ENCODE measurements at regions not wholly inside any gene's neighbourhood (a gene's known extent, or its start where the extent isn't known, plus 50 kb on each side); places are given as distances from the start of the nearest gene placed in this dataset.
"Not testable (repeated sequence)": the region's sequence is repeated elsewhere in the genome, so short reads cannot be mapped to it uniquely, and the experiment has no call there.

GRCh38 chr6:81130061-81130460 is 622.4 kb downstream of the TENT5A start:
- no peaks in the 10 kb centered on the region for H3K4me1 Mint-ChIP-seq (ENCODE audit: low read depth)
- no peaks in the 10 kb centered on the region for H3K27me3 Mint-ChIP-seq (ENCODE audit: low read depth)
- no peak overlapping the region for H3K4me3 Mint-ChIP-seq (ENCODE audit: low read depth)
- intact Hi-C loops (cut with micrococcal nuclease), result no loop called here
- H3K27ac Mint-ChIP-seq, result no peak overlapping the region
- H3K36me3 Mint-ChIP-seq (ENCODE audit: low read depth), result no peaks in the 10 kb centered on the region
- DNase-seq (ENCODE audit: low spot score), result no peak
- H3K9me3 Mint-ChIP-seq, result peaks cover 4% of the 10 kb centered on the region

- intact Hi-C loops (cut with micrococcal nuclease), result no loop called here
- H3K27ac Mint-ChIP-seq, result no peak overlapping the region
- no peaks in the 10 kb centered on the region for H3K27me3 Mint-ChIP-seq (ENCODE audit: low read depth)
- no peaks in the 10 kb centered on the region for H3K36me3 Mint-ChIP-seq (ENCODE audit: low read depth)
- peaks cover 4% of the 10 kb centered on the region for H3K9me3 Mint-ChIP-seq
- no peak overlapping the region for H3K4me3 Mint-ChIP-seq (ENCODE audit: low read depth)
- H3K4me1 Mint-ChIP-seq (ENCODE audit: low read depth), result no peaks in the 10 kb centered on the region
- no peak for DNase-seq (ENCODE audit: low spot score)
These were observed 623.8 kb downstream of the TENT5A start for GRCh38 chr6:81128671-81129070.

DNA sequence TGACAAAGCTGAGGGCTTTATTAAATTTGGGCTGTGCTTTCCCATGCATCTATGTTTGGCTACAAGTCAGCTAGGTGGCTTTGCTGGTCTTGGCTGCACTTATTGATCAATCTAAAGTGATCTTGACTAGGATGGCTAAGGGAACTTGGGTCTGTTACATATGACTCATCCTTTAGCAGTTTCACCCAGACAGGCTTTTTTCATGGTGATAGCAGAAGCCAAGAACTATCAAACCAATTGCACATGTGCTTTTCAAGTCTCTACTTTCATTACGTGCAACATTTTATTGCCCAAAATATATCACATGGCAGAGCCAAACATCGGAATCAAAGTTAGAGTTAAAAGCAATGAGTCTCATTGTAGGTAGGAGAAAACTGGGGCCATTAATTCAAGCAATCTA is 626.3 kb downstream of the TENT5A start:
- H3K36me3 Mint-ChIP-seq (ENCODE audit: low read depth), result no peaks in the 10 kb centered on the region
- intact Hi-C loops (cut with micrococcal nuclease), result no loop called here
- no peak overlapping the region for H3K4me3 Mint-ChIP-seq (ENCODE audit: low read depth)
- H3K27me3 Mint-ChIP-seq (ENCODE audit: low read depth), result no peaks in the 10 kb centered on the region
- no peak for DNase-seq (ENCODE audit: low spot score)
- H3K4me1 Mint-ChIP-seq (ENCODE audit: low read depth), result no peaks in the 10 kb centered on the region
- peaks cover 8% of the 10 kb centered on the region for H3K9me3 Mint-ChIP-seq
- no peak overlapping the region for H3K27ac Mint-ChIP-seq

- Mint-ChIP-seq H3K9me3 (peaks cover 19% of the 10 kb centered on the region), H3K4me1 (ENCODE audit: low read depth) (no peaks in the 10 kb centered on the region), H3K27me3 (ENCODE audit: low read depth) (no peaks in the 10 kb centered on the region), H3K27ac (no peak overlapping the region), H3K4me3 (ENCODE audit: low read depth) (no peak overlapping the region), H3K36me3 (ENCODE audit: low read depth) (no peaks in the 10 kb centered on the region)
- DNase-seq (ENCODE audit: low spot score), result no peak
- intact Hi-C loops (cut with micrococcal nuclease), result no loop called here
These were observed 632.2 kb downstream of the TENT5A start for GRCh38 chr6:81120280-81120679.

GRCh38 chr6:81105998-81106397 is 646.5 kb downstream of the TENT5A start:
- no peaks in the 10 kb centered on the region for H3K27me3 Mint-ChIP-seq (ENCODE audit: low read depth)
- H3K36me3 Mint-ChIP-seq (ENCODE audit: low read depth), result no peaks in the 10 kb centered on the region
- H3K4me3 Mint-ChIP-seq (ENCODE audit: low read depth), result no peak overlapping the region
- H3K4me1 Mint-ChIP-seq (ENCODE audit: low read depth), result no peaks in the 10 kb centered on the region
- intact Hi-C loops (cut with micrococcal nuclease), result no loop called here
- no peak overlapping the region for H3K27ac Mint-ChIP-seq
- no peak for DNase-seq (ENCODE audit: low spot score)
- H3K9me3 Mint-ChIP-seq, result peaks cover 15% of the 10 kb centered on the region

- no peak overlapping the region for H3K4me3 Mint-ChIP-seq (ENCODE audit: low read depth)
- peaks cover 14% of the 10 kb centered on the region for H3K9me3 Mint-ChIP-seq
- DNase-seq (ENCODE audit: low spot score), result no peak
- intact Hi-C loops (cut with micrococcal nuclease), result no loop called here
- no peaks in the 10 kb centered on the region for H3K27me3 Mint-ChIP-seq (ENCODE audit: low read depth)
- no peaks in the 10 kb centered on the region for H3K4me1 Mint-ChIP-seq (ENCODE audit: low read depth)
- no peak overlapping the region for H3K27ac Mint-ChIP-seq
- H3K36me3 Mint-ChIP-seq (ENCODE audit: low read depth), result no peaks in the 10 kb centered on the region
These were observed 654.2 kb downstream of the TENT5A start for GRCh38 chr6:81098109-81098814.

- H3K4me3 Mint-ChIP-seq (ENCODE audit: low read depth); H3K36me3 Mint-ChIP-seq (ENCODE audit: low read depth); H3K27me3 Mint-ChIP-seq (ENCODE audit: low read depth); H3K27ac Mint-ChIP-seq; H3K4me1 Mint-ChIP-seq (ENCODE audit: low read depth); intact Hi-C loops (cut with micrococcal nuclease); DNase-seq (ENCODE audit: low spot score): not testable (repeated sequence)
- peaks cover 12% of the 10 kb centered on the region for H3K9me3 Mint-ChIP-seq
These were observed 656.0 kb downstream of the TENT5A start for GRCh38 chr6:81096464-81096863.

DNA sequence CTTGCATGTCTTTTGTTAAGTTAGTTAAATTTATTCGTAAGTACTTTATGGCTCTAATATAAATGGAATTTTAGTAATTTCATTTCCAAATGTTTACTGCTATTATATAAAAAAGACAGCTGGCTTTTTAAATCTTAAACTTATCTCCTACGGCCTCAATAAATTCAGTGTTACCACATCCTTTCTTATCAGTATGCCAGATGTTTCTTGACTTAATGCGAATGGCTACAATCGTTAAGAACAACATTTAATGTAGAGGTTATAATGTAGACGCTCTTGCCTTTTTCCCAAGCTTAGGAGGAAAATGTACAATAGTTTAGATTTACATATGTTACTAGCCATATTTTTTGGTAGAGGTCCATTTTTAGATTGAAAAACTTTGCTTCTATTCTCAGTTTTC is 659.4 kb downstream of the TENT5A start:
- Mint-ChIP-seq H3K9me3 (peaks cover 8% of the 10 kb centered on the region), H3K27me3 (ENCODE audit: low read depth) (no peaks in the 10 kb centered on the region), H3K36me3 (ENCODE audit: low read depth) (no peaks in the 10 kb centered on the region), H3K27ac (no peak overlapping the region), H3K4me3 (ENCODE audit: low read depth) (no peak overlapping the region), H3K4me1 (ENCODE audit: low read depth) (no peaks in the 10 kb centered on the region)
- intact Hi-C loops (cut with micrococcal nuclease), result no loop called here
- no peak for DNase-seq (ENCODE audit: low spot score)

- Mint-ChIP-seq H3K27me3 (ENCODE audit: low read depth) (no peaks in the 10 kb centered on the region), H3K36me3 (ENCODE audit: low read depth) (no peaks in the 10 kb centered on the region), H3K27ac (no peak overlapping the region), H3K4me1 (ENCODE audit: low read depth) (no peaks in the 10 kb centered on the region), H3K9me3 (no peaks in the 10 kb centered on the region), H3K4me3 (ENCODE audit: low read depth) (no peak overlapping the region)
- intact Hi-C loops (cut with micrococcal nuclease), result no loop called here
- DNase-seq (ENCODE audit: low spot score), result no peak
These were observed 664.3 kb downstream of the TENT5A start for GRCh38 chr6:81088145-81088544.

DNA sequence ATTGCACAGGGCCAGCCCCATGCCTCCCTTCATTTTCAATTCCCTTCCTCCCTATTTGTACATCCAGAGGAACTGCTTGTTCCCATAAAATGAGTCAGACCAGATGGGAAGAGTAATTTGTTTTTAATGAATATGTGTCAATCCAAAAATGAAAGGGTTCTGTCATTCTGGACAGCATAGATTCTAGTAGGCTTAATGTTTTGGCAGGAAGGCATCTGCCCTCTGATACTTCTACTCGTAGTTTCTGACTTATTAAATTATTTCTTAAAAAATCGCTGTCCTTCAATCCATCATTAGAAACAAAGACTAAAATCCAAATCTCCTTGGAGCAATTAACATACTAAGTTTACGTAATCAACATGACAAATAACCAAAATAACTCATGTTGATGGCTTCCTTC is 665.5 kb downstream of the TENT5A start:
- Mint-ChIP-seq H3K27me3 (ENCODE audit: low read depth) (no peaks in the 10 kb centered on the region), H3K4me3 (ENCODE audit: low read depth) (no peak overlapping the region), H3K27ac (no peak overlapping the region), H3K4me1 (ENCODE audit: low read depth) (no peaks in the 10 kb centered on the region), H3K9me3 (no peaks in the 10 kb centered on the region), H3K36me3 (ENCODE audit: low read depth) (no peaks in the 10 kb centered on the region)
- intact Hi-C loops (cut with micrococcal nuclease), result no loop called here
- DNase-seq (ENCODE audit: low spot score), result no peak

- intact Hi-C loops (cut with micrococcal nuclease), result no loop called here
These were observed 667.1 kb downstream of the TENT5A start for GRCh38 chr6:81085431-81085790.

GRCh38 chr6:81084776-81085430 is 667.6 kb downstream of the TENT5A start:
- Mint-ChIP-seq H3K4me3 (ENCODE audit: low read depth) (no peak overlapping the region), H3K9me3 (peaks cover 3% of the 10 kb centered on the region), H3K36me3 (ENCODE audit: low read depth) (no peaks in the 10 kb centered on the region), H3K27ac (no peak overlapping the region), H3K4me1 (ENCODE audit: low read depth) (no peaks in the 10 kb centered on the region), H3K27me3 (ENCODE audit: low read depth) (no peaks in the 10 kb centered on the region)
- DNase-seq (ENCODE audit: low spot score), result no peak
- intact Hi-C loops (cut with micrococcal nuclease), result no loop called here

More at GRCh38 chr6:81085431-81085790, 667.1 kb downstream of the TENT5A start:
- no peaks in the 10 kb centered on the region for H3K27me3 Mint-ChIP-seq (ENCODE audit: low read depth)
- DNase-seq (ENCODE audit: low spot score), result no peak
- no peak overlapping the region for H3K4me3 Mint-ChIP-seq (ENCODE audit: low read depth)
- H3K9me3 Mint-ChIP-seq, result peaks cover 3% of the 10 kb centered on the region
- no peaks in the 10 kb centered on the region for H3K36me3 Mint-ChIP-seq (ENCODE audit: low read depth)
- no peaks in the 10 kb centered on the region for H3K4me1 Mint-ChIP-seq (ENCODE audit: low read depth)
- H3K27ac Mint-ChIP-seq, result no peak overlapping the region

DNA sequence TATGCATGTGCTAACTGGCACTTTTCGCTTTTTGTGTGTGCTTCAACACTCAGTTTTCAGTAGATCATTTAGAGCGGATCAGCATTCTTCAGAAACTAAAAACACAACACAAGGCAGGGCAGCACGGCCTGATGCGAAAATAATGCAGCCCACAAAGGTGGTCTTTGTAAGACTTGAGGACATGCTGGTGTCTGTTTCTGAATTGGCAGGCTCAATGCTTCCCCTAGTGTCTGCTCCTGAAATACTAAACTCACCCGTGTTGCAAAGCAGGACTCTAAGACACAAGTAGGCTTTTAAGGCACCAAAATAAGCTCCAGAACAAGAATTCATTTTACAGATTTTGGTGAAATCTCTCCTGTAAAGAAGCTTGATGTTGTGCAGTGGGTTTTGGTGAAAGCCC is 676.5 kb downstream of the TENT5A start:
- intact Hi-C loops (cut with micrococcal nuclease), result no loop called here
- H3K36me3 Mint-ChIP-seq (ENCODE audit: low read depth), result no peaks in the 10 kb centered on the region
- no peaks in the 10 kb centered on the region for H3K27me3 Mint-ChIP-seq (ENCODE audit: low read depth)
- H3K27ac Mint-ChIP-seq, result no peak overlapping the region
- no peaks in the 10 kb centered on the region for H3K4me1 Mint-ChIP-seq (ENCODE audit: low read depth)
- H3K4me3 Mint-ChIP-seq (ENCODE audit: low read depth), result no peak overlapping the region
- peaks cover 4% of the 10 kb centered on the region for H3K9me3 Mint-ChIP-seq
- no peak for DNase-seq (ENCODE audit: low spot score)
